ENCODE measurements at regions not wholly inside any gene's neighbourhood (a gene's known extent, or its start where the extent isn't known, plus 50 kb on each side); places are given as distances from the start of the nearest gene placed in this dataset.
A peak's percentile ranks its signal among the peaks of the same experiment; 100 is the strongest.

DNA sequence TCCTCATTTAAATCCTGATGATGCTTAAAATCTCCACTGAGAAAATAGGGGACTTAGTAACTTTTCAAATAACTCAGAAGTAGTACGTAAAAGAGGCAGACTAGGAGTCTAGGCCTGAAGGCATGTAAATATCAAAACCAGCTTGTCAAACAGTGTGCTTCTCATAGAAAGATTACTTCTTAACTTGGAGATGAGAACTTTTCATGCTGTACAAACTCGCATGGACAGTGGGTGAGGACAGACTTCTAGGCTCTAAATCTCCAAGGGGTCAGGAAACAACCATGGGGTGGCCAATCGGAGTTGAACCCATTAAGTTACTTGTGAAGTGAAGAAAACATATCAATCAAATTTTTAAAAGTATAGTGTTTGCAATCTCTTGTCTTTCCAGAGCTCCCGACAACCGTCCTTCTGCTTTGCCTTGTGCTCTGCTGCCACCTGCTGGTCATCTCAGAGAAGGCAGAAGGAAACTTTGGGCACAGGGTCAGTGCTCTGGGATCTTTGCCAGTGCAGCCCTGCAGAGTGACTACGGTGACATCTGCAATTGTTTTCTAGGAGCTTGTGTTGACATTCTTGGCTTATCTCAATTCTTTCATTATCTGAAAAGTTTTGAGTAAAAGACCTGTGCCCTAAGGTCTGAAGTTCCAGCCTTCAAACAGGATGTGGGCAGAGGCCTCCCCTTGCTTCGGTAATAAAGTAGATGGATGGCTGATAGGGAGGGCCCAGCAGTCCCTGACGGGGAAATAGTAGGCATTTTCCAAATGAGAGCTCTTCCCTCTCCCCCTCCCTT lies 105.1 kb upstream of the PDE4B start:
- peak; percentile 95 for DNase-seq

- no peak for DNase-seq
These were observed 104.5 kb upstream of the PDE4B start for GRCh38 chr1:65688215-65688566.

DNA sequence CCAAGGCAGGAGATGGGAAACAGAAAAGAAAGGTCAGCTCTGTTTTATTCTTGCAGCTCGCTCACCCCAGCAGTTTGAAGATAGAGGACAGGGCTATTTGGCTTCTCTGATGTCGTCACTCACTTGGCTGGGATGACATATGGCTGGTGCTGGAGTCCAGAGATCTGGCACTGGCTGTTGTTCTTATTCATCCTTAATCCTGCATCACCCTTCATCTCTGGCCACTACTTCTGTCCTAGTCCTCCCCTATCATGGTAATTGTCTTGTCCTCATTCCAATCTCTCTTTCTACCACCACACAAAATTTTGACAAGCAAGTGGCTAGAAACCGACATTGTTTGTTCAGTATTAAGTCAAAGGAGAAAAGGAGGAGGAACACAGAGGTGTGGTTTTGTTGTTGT lies 103.8 kb upstream of the PDE4B start:
- no peak for DNase-seq

- no peak for DNase-seq
These were observed 101.4 kb upstream of the PDE4B start for GRCh38 chr1:65691152-65691900.

DNA sequence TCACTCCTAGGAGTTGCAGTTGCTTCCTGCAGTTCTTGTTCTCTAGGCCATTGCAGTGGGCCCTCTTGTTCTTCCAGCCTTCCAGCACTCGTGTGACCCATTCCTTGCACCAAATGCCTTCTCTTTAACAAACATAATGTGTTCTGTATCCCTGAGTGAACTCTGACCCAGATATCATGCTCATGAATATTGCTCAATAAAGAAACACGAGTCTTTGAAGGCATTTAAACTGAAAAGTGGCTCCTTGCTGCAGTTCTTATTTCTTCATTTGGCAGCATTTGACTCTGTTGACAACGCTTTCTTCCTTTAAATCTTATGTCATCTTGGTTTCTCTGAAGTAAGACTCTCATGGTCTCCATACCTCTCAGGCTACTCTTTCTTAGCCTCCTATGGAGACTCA lies 100.7 kb upstream of the PDE4B start:
- DNase-seq, result no peak

DNA sequence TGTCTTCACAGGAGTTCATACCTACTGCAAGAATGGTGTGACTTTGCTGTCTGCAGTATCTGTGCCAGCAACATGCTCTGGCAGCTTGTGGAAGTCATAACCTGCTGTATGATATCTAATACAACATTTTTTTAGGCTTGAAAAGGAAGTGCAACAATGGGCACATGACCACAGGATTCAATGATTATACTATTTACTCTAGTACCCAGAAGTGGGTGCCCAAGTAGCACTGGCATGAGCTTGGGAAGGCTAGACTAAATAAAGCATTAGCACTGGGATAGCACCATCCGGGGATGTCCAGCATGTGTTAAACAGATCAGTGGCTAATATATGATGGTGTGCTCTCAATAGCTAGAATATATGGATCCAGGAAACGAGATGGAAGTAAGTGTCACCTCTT lies 98.6 kb upstream of the PDE4B start:
- no peak for DNase-seq

- DNase-seq, result no peak
These were observed 97.8 kb upstream of the PDE4B start for GRCh38 chr1:65694933-65695332.

GRCh38 chr1:65698590-65698989 lies 94.1 kb upstream of the PDE4B start:
- no peak for DNase-seq

GRCh38 chr1:65703853-65704252 lies 88.8 kb upstream of the PDE4B start:
- no peak for DNase-seq

DNA sequence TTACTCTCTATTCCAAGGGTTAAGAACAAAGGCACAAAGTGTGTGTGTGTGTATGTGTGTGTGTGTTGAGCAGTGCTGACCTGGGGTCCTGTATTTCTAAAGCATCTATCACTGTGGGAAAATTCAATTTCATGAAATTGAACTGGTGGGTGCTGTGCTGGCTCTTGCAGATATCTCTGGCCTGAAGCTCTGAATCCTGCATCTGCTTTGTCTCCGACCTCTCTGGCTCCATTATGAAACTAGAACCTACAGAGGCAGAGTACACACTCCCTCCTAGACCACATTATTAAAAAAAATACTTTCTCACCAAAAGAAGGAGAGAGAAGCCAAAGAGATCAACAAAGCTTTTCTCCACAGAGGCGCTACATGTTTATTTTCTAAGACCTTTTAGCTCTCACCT lies 88.4 kb upstream of the PDE4B start:
- DNase-seq, result no peak

DNA sequence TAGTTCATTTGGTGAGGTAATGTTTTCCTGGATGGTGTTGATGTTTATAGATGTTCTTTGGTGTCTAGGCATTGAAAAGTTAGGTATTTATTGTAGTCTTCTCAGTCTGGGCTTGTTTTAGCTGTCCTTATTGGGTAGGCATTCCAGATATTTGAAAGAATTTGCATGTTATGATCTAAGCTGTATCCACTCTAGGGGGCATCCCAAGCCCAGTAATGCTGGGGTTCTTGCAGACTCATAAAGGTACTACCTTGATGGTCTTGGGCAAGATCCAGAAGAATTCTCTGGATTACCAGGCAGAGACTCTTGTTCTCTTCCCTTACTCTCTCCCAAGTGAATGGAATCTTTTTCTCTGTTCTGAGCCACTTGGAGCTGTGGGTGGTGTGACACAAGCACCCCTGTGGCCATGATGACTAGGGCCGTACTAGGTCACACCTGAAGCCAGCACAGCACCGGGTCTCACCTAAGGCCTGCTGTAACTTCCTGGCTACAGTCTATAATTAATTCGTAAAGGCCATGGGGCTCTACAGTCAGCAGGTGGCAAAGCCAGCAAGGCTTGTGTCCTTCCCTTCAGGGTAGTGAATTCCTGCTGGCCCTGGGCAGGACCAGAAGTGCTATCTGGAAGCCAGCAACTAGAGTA lies 74.8 kb upstream of the PDE4B start:
- no peak for DNase-seq

DNA sequence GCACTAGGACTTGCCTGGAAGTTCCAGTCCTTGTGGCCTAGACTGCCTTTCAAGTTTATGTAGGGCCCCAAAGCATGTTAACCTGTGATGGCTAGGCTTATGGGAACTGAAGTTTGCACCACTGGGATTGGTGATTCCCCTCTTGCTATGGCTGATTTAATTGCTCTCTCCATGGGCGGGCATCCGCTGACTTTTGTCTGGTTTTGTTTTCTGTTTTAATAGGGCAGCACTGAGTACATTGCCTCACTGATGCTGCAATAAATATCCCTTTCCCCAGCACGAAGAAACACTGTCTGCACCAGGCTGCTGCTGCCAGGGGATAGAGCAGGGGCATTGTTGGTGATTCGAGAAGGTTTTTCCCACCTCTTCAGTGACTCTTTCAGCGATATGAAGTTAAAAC lies 73.3 kb upstream of the PDE4B start:
- no peak for DNase-seq

DNA sequence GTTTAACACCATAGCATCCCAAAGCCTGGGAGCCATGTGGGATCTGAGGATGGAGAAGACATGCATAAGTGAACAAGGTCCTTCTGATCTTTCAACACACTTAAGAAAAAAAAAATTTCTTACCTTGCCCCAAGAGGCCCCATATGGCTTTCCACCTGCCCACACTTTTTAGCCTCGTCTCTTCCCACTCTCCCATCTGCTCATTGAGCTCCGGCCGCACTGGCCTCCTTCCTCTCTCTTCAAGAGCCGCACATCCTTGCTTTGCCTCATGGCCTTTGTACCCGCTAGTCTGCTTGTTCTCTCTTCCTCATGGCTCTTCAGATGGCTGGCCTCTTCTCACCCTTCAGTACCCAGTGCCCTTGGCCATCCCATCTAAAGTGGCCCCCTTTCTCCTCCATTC lies 70.2 kb upstream of the PDE4B start:
- no peak for DNase-seq

DNA sequence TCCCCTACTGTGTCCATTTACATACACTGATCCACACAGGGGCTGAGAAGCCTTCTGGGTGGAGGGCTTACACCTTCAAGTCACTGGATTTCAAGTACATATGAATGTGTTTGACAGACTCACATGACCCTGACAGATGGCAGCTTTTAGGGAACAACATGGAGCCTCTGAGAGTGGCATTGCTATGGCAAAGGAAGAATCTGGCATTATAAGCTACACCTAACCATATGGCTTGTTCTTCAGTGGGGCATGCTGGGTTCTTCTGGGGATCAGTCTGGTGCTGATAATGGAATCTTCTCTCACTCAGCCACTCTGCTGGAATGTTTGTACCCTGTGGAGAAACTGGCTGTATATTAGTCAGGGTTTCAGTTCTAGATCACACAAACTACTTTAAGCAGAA lies 68.5 kb upstream of the PDE4B start:
- no peak for DNase-seq

DNA sequence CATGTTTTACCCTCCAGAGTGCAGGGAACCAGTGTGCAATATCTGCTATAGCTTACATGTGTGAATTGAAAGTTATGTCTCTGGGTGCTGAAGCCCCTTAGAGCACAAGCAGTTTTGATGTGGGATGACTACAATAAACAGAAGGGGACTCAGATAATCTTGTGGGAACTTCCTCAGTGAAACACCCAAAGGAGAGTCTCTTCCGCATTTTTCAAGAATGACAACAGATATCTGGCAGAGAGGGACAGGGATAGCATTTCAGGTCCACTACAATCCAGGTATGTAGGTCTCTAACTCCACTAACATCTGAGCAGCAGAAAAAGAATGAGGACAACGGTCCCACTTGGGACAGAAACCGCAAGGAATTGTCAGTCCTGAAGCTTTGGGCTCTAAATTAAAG lies 67.6 kb upstream of the PDE4B start:
- DNase-seq, result no peak

DNA sequence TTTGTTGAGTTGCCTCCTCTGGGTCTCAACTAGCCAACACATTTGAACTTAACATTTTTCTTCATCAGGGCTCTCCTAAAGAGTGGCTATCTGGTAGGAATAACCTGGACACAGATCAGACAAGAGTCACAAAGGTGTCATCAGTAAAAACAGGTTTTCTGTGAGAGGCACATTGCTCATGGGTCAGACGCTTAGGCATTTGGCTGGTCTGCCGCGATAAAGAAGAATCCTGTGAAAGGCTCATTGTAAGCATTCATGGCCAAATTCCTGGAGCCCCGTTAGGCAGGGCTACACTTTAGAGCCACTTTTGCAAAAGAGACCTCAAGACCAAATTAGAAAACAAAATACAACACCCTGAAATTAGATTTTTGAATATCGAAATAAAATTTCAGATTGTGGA lies 64.2 kb upstream of the PDE4B start:
- DNase-seq, result no peak

GRCh38 chr1:65729259-65729658 lies 63.4 kb upstream of the PDE4B start:
- no peak for DNase-seq

GRCh38 chr1:65734979-65735378 lies 57.7 kb upstream of the PDE4B start:
- DNase-seq, result no peak

DNA sequence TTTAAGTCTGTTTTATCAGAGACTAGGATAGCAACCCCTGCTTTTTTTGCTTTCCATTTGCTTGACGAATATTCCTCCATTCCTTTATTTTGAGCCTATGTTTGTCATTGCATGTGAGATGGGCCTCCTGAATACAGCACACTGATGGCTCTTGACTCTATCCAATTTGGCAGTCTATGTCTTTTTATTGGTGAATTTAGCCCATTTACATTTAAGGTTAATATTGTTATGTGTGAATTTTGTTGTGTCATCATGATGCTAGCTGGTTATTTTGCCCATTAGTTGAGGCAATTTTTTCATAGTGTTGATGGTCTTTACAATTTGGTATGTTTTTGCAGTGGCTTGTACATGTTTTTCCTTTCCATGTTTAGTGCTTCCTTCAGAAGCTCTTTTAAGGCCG lies 50.7 kb upstream of the PDE4B start:
- no peak for DNase-seq
